IMR-90 (cell line): ENCODE measurements at regions not wholly inside any gene's neighbourhood (a gene's known extent, or its start where the extent isn't known, plus 50 kb on each side); places are given as distances from the start of the nearest gene placed in this dataset.

Source experiments
- ATAC-seq: fragments of 200-7000 bp; cut with Tn5 transposase; 2 replicates; pipeline ENCODE4 v1.9.1; 2020; ENCODE audit warnings: low read depth, mild to moderate bottlenecking, moderate library complexity
- BruUV-seq: library from RNA; stranded (reverse); fragments of 400-500 nt; replicated peaks from 2 replicates; lab custom pipeline; 2021; lab: Mats Ljungman, UMichigan
- CTCF ChIA-PET: fragments of 300-600 bp; formaldehyde crosslinking; extraction: SDS; loops from one replicate; lab custom pipeline; 2021; ENCODE audit warnings: antibody characterized with exemption; lab: Yijun Ruan, JAX
- POLR2A ChIA-PET: fragments of 300-600 bp; sonication (Branson Sonifier 250); formaldehyde crosslinking; loops from one replicate; lab custom pipeline; 2022; ENCODE audit warnings: antibody characterized with exemption; ENCODE audit not compliant: unreplicated experiment; lab: Charles Lee
- DNase-seq: peaks from one replicate; pipeline ENCODE4 v3.0.0; 2013
- H2AFZ ChIP-seq: replicated peaks from 2 replicates; pipeline ENCODE3; 2013; ENCODE audit warnings: low read length, mild to moderate bottlenecking; ENCODE audit not compliant: poor library complexity
- H2AK5ac ChIP-seq: 2 replicates; pipeline ENCODE4 v1.6.1; 2013; ENCODE audit warnings: low read depth, low read length, inconsistent platforms
- H2AK9ac ChIP-seq: replicated peaks from 2 replicates; pipeline ENCODE3; 2013; ENCODE audit warnings: mild to moderate bottlenecking, low read depth, low read length, moderate library complexity; ENCODE audit not compliant: poor library complexity
- H2BK120ac ChIP-seq: 2 replicates; pipeline ENCODE4 v1.6.1; 2013; ENCODE audit warnings: low read depth, low read length, inconsistent platforms
- H2BK15ac ChIP-seq: 3 replicates; pipeline ENCODE4 v1.6.1; 2013; ENCODE audit warnings: low read depth, low read length, inconsistent platforms
- H2BK20ac ChIP-seq: 2 replicates; pipeline ENCODE4 v1.6.1; 2013; ENCODE audit warnings: low read depth, mild to moderate bottlenecking, inconsistent platforms, low read length, moderate library complexity
- H2BK5ac ChIP-seq: 2 replicates; pipeline ENCODE4 v1.6.1; 2013; ENCODE audit warnings: mild to moderate bottlenecking, low read depth, low read length, inconsistent platforms; ENCODE audit not compliant: poor library complexity, severe bottlenecking
- H3K14ac ChIP-seq: replicated peaks from 2 replicates; pipeline ENCODE4 v1.6.1; 2013; ENCODE audit warnings: low read depth, low read length, inconsistent platforms
- H3K18ac ChIP-seq: 2 replicates; pipeline ENCODE4 v1.6.1; 2013; ENCODE audit warnings: low read depth, low read length, control low read depth
- H3K23ac ChIP-seq: 2 replicates; pipeline ENCODE4 v1.6.1; 2013; ENCODE audit warnings: low read depth, low read length, inconsistent platforms
- H3K27ac ChIP-seq: 2 replicates; pipeline ENCODE4 v1.5.1; 2013; ENCODE audit warnings: mild to moderate bottlenecking, control low read depth, low read length; ENCODE audit not compliant: insufficient read depth
- H3K27me3 ChIP-seq: 2 replicates; pipeline ENCODE4 v1.6.1; 2013; ENCODE audit warnings: low read length; ENCODE audit not compliant: control insufficient read depth, insufficient read depth
- H3K36me3 ChIP-seq: 2 replicates; pipeline ENCODE4 v1.6.1; 2013; ENCODE audit warnings: low read length, mixed read lengths; ENCODE audit not compliant: control insufficient read depth, insufficient read depth
- H3K4ac ChIP-seq: 2 replicates; pipeline ENCODE4 v1.6.1; 2013; ENCODE audit warnings: low read depth, low read length, inconsistent platforms
- H3K4me1 ChIP-seq: 2 replicates; pipeline ENCODE4 v1.6.1; 2013; ENCODE audit warnings: low read length, mixed read lengths; ENCODE audit not compliant: control insufficient read depth, insufficient read depth
- H3K4me2 ChIP-seq: 2 replicates; pipeline ENCODE4 v1.6.1; 2013; ENCODE audit warnings: low read depth, mild to moderate bottlenecking, control low read depth, low read length, moderate library complexity
- H3K4me3 ChIP-seq: 2 replicates; pipeline ENCODE4 v1.5.1; 2013; ENCODE audit warnings: low read depth, mild to moderate bottlenecking, control low read depth, low read length, moderate library complexity; ENCODE audit not compliant: insufficient read depth
- H3K56ac ChIP-seq: 2 replicates; pipeline ENCODE4 v1.6.1; 2013; ENCODE audit warnings: low read length, inconsistent platforms; ENCODE audit not compliant: insufficient read depth; ENCODE audit errors: extremely low read depth
- H3K79me1 ChIP-seq, 2 experiments: 2 replicates each; pipeline ENCODE4 v1.6.1; 2013; ENCODE audit warnings: low read length in 2 of 2, inconsistent platforms in 1 of 2, low read depth in 1 of 2
- H3K9ac ChIP-seq: 2 replicates; pipeline ENCODE4 v1.6.1; 2013; ENCODE audit warnings: low read depth, low read length, control low read depth
- H3K9me1 ChIP-seq: 2 replicates; pipeline ENCODE4 v1.6.1; 2013; ENCODE audit warnings: low read length, inconsistent platforms; ENCODE audit not compliant: insufficient read depth
- H3K9me3 ChIP-seq: 2 replicates; pipeline ENCODE4 v1.6.1; 2013; ENCODE audit warnings: low read length; ENCODE audit not compliant: control insufficient read depth, insufficient read depth
- H4K20me1 ChIP-seq: 2 replicates; pipeline ENCODE4 v1.6.1; 2013; ENCODE audit warnings: low read length, inconsistent platforms; ENCODE audit not compliant: insufficient read depth
- H4K5ac ChIP-seq: 2 replicates; pipeline ENCODE4 v1.6.1; 2013; ENCODE audit warnings: mild to moderate bottlenecking, low read depth, low read length, control low read depth
- H4K8ac ChIP-seq, 2 experiments: 2 replicates each; pipeline ENCODE4 v1.6.1; 2013; ENCODE audit warnings: low read depth in 2 of 2, low read length in 2 of 2, control low read depth in 1 of 2, inconsistent platforms in 1 of 2
- H4K91ac ChIP-seq: 2 replicates; pipeline ENCODE4 v1.6.1; 2013; ENCODE audit warnings: low read depth, low read length, inconsistent platforms; ENCODE audit not compliant: insufficient read depth
- CEBPB ChIP-seq: IDR thresholded peaks from 2 replicates; pipeline ENCODE4 v1.6.1; 2012; ENCODE audit warnings: low read depth, low read length, improper control_type of control experiment
- CTCF ChIP-seq: conservative IDR thresholded peaks from 2 replicates; pipeline ENCODE4 v1.5.1; 2012; ENCODE audit warnings: mild to moderate bottlenecking, low read depth, low read length, improper control_type of control experiment
- ELK1 ChIP-seq: fragments of 150-350 bp; IDR thresholded peaks from 2 replicates; pipeline ENCODE4 v1.6.1; 2016; ENCODE audit warnings: low read depth, mild to moderate bottlenecking, low read length, moderate library complexity, borderline replicate concordance
- FOS ChIP-seq: fragments of 150-350 bp; IDR thresholded peaks from 2 replicates; pipeline ENCODE4 v1.6.1; 2016; ENCODE audit warnings: low read depth, low read length
- MAFK ChIP-seq: IDR thresholded peaks from 2 replicates; pipeline ENCODE4 v1.6.1; 2012; ENCODE audit warnings: low read depth, low read length, improper control_type of control experiment
- MAZ ChIP-seq: IDR thresholded peaks from 2 replicates; pipeline ENCODE4 v1.6.1; 2012; ENCODE audit warnings: low read depth, mild to moderate bottlenecking, low read length, improper control_type of control experiment, moderate library complexity, borderline replicate concordance
- MXI1 ChIP-seq: IDR thresholded peaks from 2 replicates; pipeline ENCODE4 v1.6.1; 2012; ENCODE audit warnings: low read depth, mild to moderate bottlenecking, low read length, moderate library complexity, borderline replicate concordance
- NFE2L2 ChIP-seq: fragments of 150-350 bp; IDR thresholded peaks from 2 replicates; pipeline ENCODE4 v1.6.1; 2016; ENCODE audit warnings: low read depth, mild to moderate bottlenecking, low read length
- POLR2A ChIP-seq: IDR thresholded peaks from 2 replicates; pipeline ENCODE4 v1.6.1; 2012; ENCODE audit warnings: mild to moderate bottlenecking, low read depth, low read length
- RAD21 ChIP-seq: IDR thresholded peaks from 2 replicates; pipeline ENCODE4 v1.6.1; 2012; ENCODE audit warnings: low read length, improper control_type of control experiment
- RCOR1 ChIP-seq: IDR thresholded peaks from 2 replicates; pipeline ENCODE4 v1.6.1; 2012; ENCODE audit warnings: mild to moderate bottlenecking, low read length, improper control_type of control experiment; ENCODE audit not compliant: insufficient replicate concordance
- SMC3 ChIP-seq: fragments of 150-350 bp; IDR thresholded peaks from 2 replicates; pipeline ENCODE4 v1.6.1; 2016; ENCODE audit warnings: low read depth, mild to moderate bottlenecking, antibody characterized with exemption, low read length, moderate library complexity
- USF2 ChIP-seq: fragments of 150-350 bp; IDR thresholded peaks from 2 replicates; pipeline ENCODE4 v1.6.1; 2017; ENCODE audit warnings: mild to moderate bottlenecking, antibody characterized with exemption, low read length, low read depth
- WGBS, 2 experiments: methylation state at CpG; one replicate each; pipeline versions ENCODE4 v1.1.5 to v1.1.7; 2013; ENCODE audit warnings: missing lambda C conversion rate in 2 of 2; ENCODE audit not compliant: insufficient read length in 1 of 2; ENCODE audit errors: extremely low coverage in 2 of 2; 5-methylcytosine and 5-hydroxymethylcytosine counted together
- dilution Hi-C: fragments of 300-500 bp; cut with HindIII; formaldehyde crosslinking; loops from one replicate; pipeline ENCODE4 v1.14.3; 2018; ENCODE audit warnings: low sequenced_read_pairs; ENCODE audit not compliant: unreplicated experiment
- in situ Hi-C: fragments of 300-500 bp; cut with MboI; formaldehyde crosslinking; loops from 3 replicates; pipeline ENCODE4 v1.14.3; 2019; ENCODE audit warnings: low sequenced_read_pairs, inconsistent platforms, mixed read lengths
- intact Hi-C: fragments of 100-400 bp; cut with micrococcal nuclease; formaldehyde crosslinking; loops from 2 replicates; pipeline ENCODE4 v1.10.0; 2022

GRCh38 chr6:157747370-157747769, 75.7 kb upstream of the SNX9 start:
- TF ChIP-seq ELK1 = no peak
- no peak for TF ChIP-seq CTCF
- no peak for TF ChIP-seq MAZ
- no peak for TF ChIP-seq SMC3
- TF ChIP-seq MAFK = no peak
- TF ChIP-seq RCOR1 = no peak
- no peak for TF ChIP-seq USF2
- no peak for TF ChIP-seq MXI1
- TF ChIP-seq CEBPB = no peak
- no peak for TF ChIP-seq RAD21
- TF ChIP-seq NFE2L2 = no peak
- no peak for TF ChIP-seq FOS
- TF ChIP-seq POLR2A = no peak
- no TSS peak for BruUV-seq
- intact Hi-C loops (no loop called here), dilution Hi-C loops (no loop called here), in situ Hi-C loops (no loop called here)
- ChIA-PET CTCF (interaction anchor here (0.6 kb wide), 1 partner anchor 9 kb away, joined by 5 read pairs; no protein-coding TSS in a partner anchor), POLR2A (no interaction called here)
- Histone ChIP-seq H3K27ac (no peak overlapping the region), H3K4ac (no peak overlapping the region), H3K4me1 (no peaks in the 10 kb centered on the region), H3K18ac (no peak overlapping the region), H2BK120ac (no peak overlapping the region), H2BK15ac (no peak overlapping the region), H2BK20ac (no peak overlapping the region), H3K9ac (no peak overlapping the region), H4K8ac (no peak overlapping the region), H3K9me1 (no peaks in the 10 kb centered on the region), H2AFZ (no peak overlapping the region), H3K27me3 (peaks cover 4% of the 10 kb centered on the region), H4K91ac (no peak overlapping the region), H2AK5ac (no peak overlapping the region), H3K79me1 (no peaks in the 10 kb centered on the region), H4K20me1 (no peaks in the 10 kb centered on the region), H3K4me3 (no peak overlapping the region), H3K36me3 (no peaks in the 10 kb centered on the region), H3K23ac (no peak overlapping the region), H3K4me2 (no peak overlapping the region), H2AK9ac (no peak overlapping the region), H3K14ac (no peak overlapping the region), H4K5ac (no peak overlapping the region), H2BK5ac (no peak overlapping the region), H3K9me3 (no peaks in the 10 kb centered on the region; the same call in 1 of the 2 replicates), H3K56ac (no peak overlapping the region)
- WGBS, 2 experiments = no CpG with 5 or more reads among the region's 4 CpGs
- no peak for ATAC-seq
- DNase-seq = no peak
